GM19463 (cell line): ENCODE measurements at regions not wholly inside any gene's neighbourhood (a gene's known extent, or its start where the extent isn't known, plus 50 kb on each side); places are given as distances from the start of the nearest gene placed in this dataset.

Experiments used
- ATAC-seq: cut with Tn5 transposase; IDR thresholded peaks from one replicate; pipeline ENCODE4 v1.9.1; 2021; ENCODE audit warnings: mild to moderate bottlenecking, moderate library complexity; ENCODE audit not compliant: unreplicated experiment

GRCh38 chr3:57009802-57010201 is 50.7 kb upstream of the SPATA12 start:
- no peak for ATAC-seq

GRCh38 chr3:57009367-57009766 is 51.1 kb upstream of the SPATA12 start:
- no peak for ATAC-seq

- ATAC-seq = no peak
Observed at GRCh38 chr3:57007521-57008460, 52.7 kb upstream of the SPATA12 start.

GRCh38 chr3:57006949-57007419 is 53.5 kb upstream of the SPATA12 start:
- ATAC-seq = no peak

- no peak for ATAC-seq
Observed at GRCh38 chr3:57006179-57006657, 54.2 kb upstream of the SPATA12 start.

- no peak for ATAC-seq
Observed at GRCh38 chr3:57004229-57004628, 56.2 kb upstream of the SPATA12 start.

GRCh38 chr3:57003676-57004075 is 56.8 kb upstream of the SPATA12 start:
- ATAC-seq = no peak

GRCh38 chr3:57001356-57001755 is 59.1 kb upstream of the SPATA12 start:
- ATAC-seq = no peak

GRCh38 chr3:57000012-57000411 is 60.5 kb upstream of the SPATA12 start:
- ATAC-seq = no peak

GRCh38 chr3:56999547-56999946 is 60.9 kb upstream of the SPATA12 start:
- ATAC-seq = no peak

GRCh38 chr3:56998076-56998529 is 62.4 kb upstream of the SPATA12 start:
- ATAC-seq = no peak

GRCh38 chr3:56997675-56998074 is 62.8 kb upstream of the SPATA12 start:
- ATAC-seq = no peak

GRCh38 chr3:56997041-56997440 is 63.4 kb upstream of the SPATA12 start:
- ATAC-seq = no peak

GRCh38 chr3:56994391-56994790 is 66.1 kb upstream of the SPATA12 start:
- no peak for ATAC-seq

- no peak for ATAC-seq
Observed at GRCh38 chr3:56990641-56991015, 69.8 kb upstream of the SPATA12 start.

GRCh38 chr3:56989977-56990640 is 70.4 kb upstream of the SPATA12 start:
- no peak for ATAC-seq

- ATAC-seq = no peak
Observed at GRCh38 chr3:56989169-56989976, 71.1 kb upstream of the SPATA12 start.

GRCh38 chr3:56988458-56989168 is 71.9 kb upstream of the SPATA12 start:
- ATAC-seq = no peak

- no peak for ATAC-seq
Observed at GRCh38 chr3:56987238-56987895, 73.1 kb upstream of the SPATA12 start.

GRCh38 chr3:56986347-56986746 is 74.1 kb upstream of the SPATA12 start:
- no peak for ATAC-seq
